ENCODE measurements at regions not wholly inside any gene's neighbourhood (a gene's known extent, or its start where the extent isn't known, plus 50 kb on each side); places are given as distances from the start of the nearest gene placed in this dataset.
A peak's percentile ranks its signal among the peaks of the same experiment; 100 is the strongest.

- Histone ChIP-seq H3K36me3 (no peaks in the 10 kb centered on the region), H3K4me3 (replicated peaks in 1 of 3) (no peak overlapping the region), H3K9me3 (no peaks in the 10 kb centered on the region), H3K27me3 (no peaks in the 10 kb centered on the region), H3K27ac (peak overlapping the region; percentile 15 to 72 (median 39)), H3K4me1 (peaks cover 7 to 15% of the 10 kb centered on the region in 2 donors)
- DNase-seq: peak in 1 of 2 donors; percentile 13
- WGBS, 2 donors: 44 to 56% methylated on average over 6 of the region's 6 CpGs
- intact Hi-C loops (cut with DNase I): no loop called here
- TF ChIP-seq, protein P1, sequence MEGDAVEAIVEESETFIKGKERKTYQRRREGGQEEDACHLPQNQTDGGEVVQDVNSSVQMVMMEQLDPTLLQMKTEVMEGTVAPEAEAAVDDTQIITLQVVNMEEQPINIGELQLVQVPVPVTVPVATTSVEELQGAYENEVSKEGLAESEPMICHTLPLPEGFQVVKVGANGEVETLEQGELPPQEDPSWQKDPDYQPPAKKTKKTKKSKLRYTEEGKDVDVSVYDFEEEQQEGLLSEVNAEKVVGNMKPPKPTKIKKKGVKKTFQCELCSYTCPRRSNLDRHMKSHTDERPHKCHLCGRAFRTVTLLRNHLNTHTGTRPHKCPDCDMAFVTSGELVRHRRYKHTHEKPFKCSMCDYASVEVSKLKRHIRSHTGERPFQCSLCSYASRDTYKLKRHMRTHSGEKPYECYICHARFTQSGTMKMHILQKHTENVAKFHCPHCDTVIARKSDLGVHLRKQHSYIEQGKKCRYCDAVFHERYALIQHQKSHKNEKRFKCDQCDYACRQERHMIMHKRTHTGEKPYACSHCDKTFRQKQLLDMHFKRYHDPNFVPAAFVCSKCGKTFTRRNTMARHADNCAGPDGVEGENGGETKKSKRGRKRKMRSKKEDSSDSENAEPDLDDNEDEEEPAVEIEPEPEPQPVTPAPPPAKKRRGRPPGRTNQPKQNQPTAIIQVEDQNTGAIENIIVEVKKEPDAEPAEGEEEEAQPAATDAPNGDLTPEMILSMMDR (IDR thresholded peaks at IDR 0.05): no peak
- no peak for TF ChIP-seq POLR2A (IDR thresholded peaks at IDR 0.05)
Measured at GRCh38 chr10:60576130-60577069, 186.7 kb upstream of the ANK3 start.

DNA sequence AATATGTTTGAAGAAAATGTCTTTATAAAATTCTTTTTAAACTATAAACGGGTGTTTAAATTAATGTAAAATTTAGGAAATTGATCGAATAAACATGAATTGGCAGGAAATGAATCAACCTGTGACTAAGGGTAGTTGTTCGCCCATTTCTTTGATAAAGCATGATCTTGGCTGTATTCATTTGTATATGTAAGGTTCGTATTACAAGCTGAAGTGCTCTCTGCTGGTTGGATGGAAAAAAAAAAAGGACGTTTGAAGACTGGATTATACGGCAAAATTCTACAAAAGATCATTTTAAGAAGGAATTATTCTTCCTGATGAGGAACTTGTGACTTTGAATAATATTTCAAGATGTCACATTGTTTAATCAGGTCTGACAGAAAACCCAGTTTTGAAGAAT, 185.4 kb upstream of the ANK3 start:
- WGBS, 2 donors: 93 to 95% methylated on average over 6 of the region's 6 CpGs
- no peak for TF ChIP-seq POLR2A (IDR thresholded peaks at IDR 0.05)
- TF ChIP-seq, protein P1 (IDR thresholded peaks at IDR 0.05): no peak
- Histone ChIP-seq H3K27me3 (no peaks in the 10 kb centered on the region), H3K27ac (no peak overlapping the region), H3K4me3 (replicated peaks in 1 of 3) (no peak overlapping the region), H3K36me3 (no peaks in the 10 kb centered on the region), H3K4me1 (peaks cover 7 to 25% of the 10 kb centered on the region in 2 donors), H3K9me3 (no peaks in the 10 kb centered on the region)
- intact Hi-C loops (cut with DNase I): no loop called here
- no peak for DNase-seq

DNA sequence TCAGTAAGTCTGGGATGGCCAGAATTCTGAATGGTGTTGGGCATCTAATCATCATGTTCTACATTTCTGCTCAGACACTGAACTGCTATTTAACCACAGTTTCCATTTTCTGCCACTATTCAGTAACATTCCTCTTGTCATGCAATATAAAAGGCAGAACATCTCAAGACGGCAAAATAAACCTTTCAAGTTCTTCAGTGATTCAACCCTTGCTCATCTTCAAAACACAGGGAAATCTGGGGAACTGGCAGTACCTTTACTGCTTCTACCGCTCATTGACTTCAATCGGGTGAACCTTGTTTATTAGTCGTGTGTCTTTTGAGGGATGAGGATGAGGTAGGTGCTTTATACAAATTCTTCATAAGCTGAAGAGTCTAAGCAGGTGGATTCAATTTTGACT, 184.7 kb upstream of the ANK3 start:
- WGBS, 2 donors: 97 to 98% methylated on average over 4 of the region's 4 CpGs
- Histone ChIP-seq H3K4me3 (replicated peaks in 1 of 3) (no peak overlapping the region), H3K27ac (peak overlapping the region in 1 of 3 donors; percentile 83), H3K9me3 (no peaks in the 10 kb centered on the region), H3K4me1 (peaks cover 7 to 25% of the 10 kb centered on the region in 2 donors), H3K27me3 (no peaks in the 10 kb centered on the region), H3K36me3 (no peaks in the 10 kb centered on the region)
- DNase-seq: no peak
- intact Hi-C loops (cut with DNase I): no loop called here
- TF ChIP-seq, protein P1 (IDR thresholded peaks at IDR 0.05): no peak
- TF ChIP-seq POLR2A (IDR thresholded peaks at IDR 0.05): no peak

GRCh38 chr10:60573336-60573735, 183.7 kb upstream of the ANK3 start:
- intact Hi-C loops (cut with DNase I): no loop called here
- Histone ChIP-seq H3K9me3 (no peaks in the 10 kb centered on the region), H3K27ac (peak overlapping the region; percentile 59 to 83 (median 75)), H3K36me3 (no peaks in the 10 kb centered on the region), H3K4me3 (replicated peaks in 1 of 3) (no peak overlapping the region), H3K4me1 (peaks cover 7 to 25% of the 10 kb centered on the region in 2 donors), H3K27me3 (no peaks in the 10 kb centered on the region)
- TF ChIP-seq, protein P1 (IDR thresholded peaks at IDR 0.05): no peak
- peak in 1 of 2 donors; percentile 69 for TF ChIP-seq POLR2A (IDR thresholded peaks at IDR 0.05)
- DNase-seq: peak; percentile 72 to 78
- 17 to 44% methylated on average over 1 of the region's 1 CpG for WGBS, 2 donors
